Karpas-422 (cell line): ENCODE measurements at regions not wholly inside any gene's neighbourhood (a gene's known extent, or its start where the extent isn't known, plus 50 kb on each side); places are given as distances from the start of the nearest gene placed in this dataset.

Experiments used
- DNase-seq: peaks from one replicate; pipeline ENCODE4 v3.0.0-alpha.2; 2015
- H2AFZ ChIP-seq: fragments of 200-600 bp; sonication (generic); 2 replicates; pipeline ENCODE4 v1.6.1; 2014; ENCODE audit warnings: antibody characterized with exemption, low read length, mixed read lengths
- H3K27ac ChIP-seq: fragments of 200-600 bp; sonication (generic); 2 replicates; pipeline ENCODE4 v1.5.1; 2014; ENCODE audit warnings: mild to moderate bottlenecking, low read length, moderate library complexity
- H3K27me3 ChIP-seq: fragments of 200-600 bp; sonication (generic); 2 replicates; pipeline ENCODE4 v1.6.1; 2014; ENCODE audit warnings: low read length, mixed read lengths
- H3K36me3 ChIP-seq: fragments of 200-600 bp; sonication (generic); 2 replicates; pipeline ENCODE4 v1.6.1; 2014; ENCODE audit warnings: low read length, mixed read lengths; ENCODE audit not compliant: insufficient read depth
- H3K4me1 ChIP-seq: fragments of 200-600 bp; sonication (generic); 2 replicates; pipeline ENCODE4 v1.6.1; 2014; ENCODE audit warnings: mild to moderate bottlenecking, low read length, mixed read lengths
- H3K4me2 ChIP-seq: fragments of 200-600 bp; sonication (generic); 2 replicates; pipeline ENCODE4 v1.6.1; 2014; ENCODE audit warnings: low read length, low read depth, mild to moderate bottlenecking; ENCODE audit not compliant: poor library complexity, severe bottlenecking
- H3K4me3 ChIP-seq: fragments of 200-600 bp; sonication (generic); 2 replicates; pipeline ENCODE4 v1.5.1; 2014; ENCODE audit warnings: mild to moderate bottlenecking, antibody characterized with exemption, low read length, mixed read lengths
- H3K79me2 ChIP-seq: fragments of 200-600 bp; sonication (generic); 2 replicates; pipeline ENCODE4 v1.6.1; 2014; ENCODE audit warnings: mild to moderate bottlenecking, low read length, mixed read lengths
- H3K9ac ChIP-seq: fragments of 200-600 bp; sonication (generic); 2 replicates; pipeline ENCODE4 v1.6.0; 2014; ENCODE audit warnings: low read length
- H3K9me2 ChIP-seq: fragments of 200-600 bp; sonication (generic), shearing (Covaris generic); replicated peaks from 2 replicates; pipeline ENCODE4 v1.6.0; 2014; ENCODE audit warnings: mild to moderate bottlenecking, low read length, moderate library complexity; ENCODE audit not compliant: insufficient read depth
- H3K9me3 ChIP-seq: fragments of 300-700, 200-600 bp; sonication (generic); 2 replicates; pipeline ENCODE4 v1.6.1; 2014; ENCODE audit warnings: low read length, mixed read lengths
- H4K20me1 ChIP-seq: fragments of 200-600 bp; sonication (generic); 2 replicates; pipeline ENCODE4 v1.6.1; 2014; ENCODE audit warnings: mild to moderate bottlenecking, antibody characterized with exemption, low read length, low read depth; ENCODE audit not compliant: insufficient read depth

DNA sequence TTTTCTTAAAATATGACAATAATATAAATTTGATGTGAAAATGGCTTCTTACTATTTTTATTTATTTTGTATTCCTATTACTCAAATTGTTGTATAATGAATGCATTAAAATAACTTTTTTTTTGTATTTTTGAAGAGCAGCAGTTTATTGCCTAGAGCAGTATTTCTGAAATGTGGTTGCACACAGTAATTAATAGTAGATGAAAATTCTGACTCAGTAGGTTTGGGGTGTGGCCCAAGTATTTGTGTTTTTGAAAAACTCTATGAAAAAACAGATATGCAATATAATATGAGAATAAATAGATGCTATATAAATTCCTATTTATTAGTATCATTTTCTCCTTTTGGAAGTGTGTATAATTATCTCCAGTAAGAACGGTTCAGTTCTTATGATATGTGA lies 2225.3 kb upstream of the C9orf72 start:
- Histone ChIP-seq H3K9ac (no peak overlapping the region), H3K9me3 (peaks cover 27% of the 10 kb centered on the region), H3K79me2 (no peaks in the 10 kb centered on the region), H2AFZ (no peak overlapping the region), H3K4me3 (no peak overlapping the region), H3K27me3 (no peaks in the 10 kb centered on the region), H3K4me2 (no peak overlapping the region), H3K36me3 (no peaks in the 10 kb centered on the region), H3K4me1 (no peaks in the 10 kb centered on the region), H3K9me2 (no peaks in the 10 kb centered on the region), H4K20me1 (no peaks in the 10 kb centered on the region), H3K27ac (no peak overlapping the region)
- DNase-seq = no peak

DNA sequence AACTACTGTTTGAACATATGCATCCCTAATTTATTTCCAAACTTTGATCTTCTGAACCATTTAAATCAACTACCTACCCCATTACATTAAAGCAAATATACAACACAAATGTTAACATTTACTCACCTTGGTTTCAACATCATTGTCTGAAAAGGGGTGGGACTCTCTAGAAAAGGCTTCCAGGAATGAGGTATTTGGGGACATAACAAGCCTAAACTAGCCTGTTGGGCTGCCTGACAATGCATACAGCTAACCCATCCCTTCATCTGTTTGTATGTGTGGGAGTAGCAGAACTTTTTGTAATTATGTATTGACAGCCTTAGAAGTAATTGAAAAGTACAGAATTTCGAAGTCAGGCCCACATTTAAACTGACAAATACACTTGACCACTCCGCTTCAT lies 2225.9 kb upstream of the C9orf72 start:
- no peaks in the 10 kb centered on the region for H3K36me3 ChIP-seq
- no peak overlapping the region for H3K4me3 ChIP-seq
- no peaks in the 10 kb centered on the region for H3K4me1 ChIP-seq
- no peaks in the 10 kb centered on the region for H3K27me3 ChIP-seq
- H3K9me2 ChIP-seq = no peaks in the 10 kb centered on the region
- no peaks in the 10 kb centered on the region for H4K20me1 ChIP-seq
- no peak overlapping the region for H2AFZ ChIP-seq
- peaks cover 25% of the 10 kb centered on the region for H3K9me3 ChIP-seq
- no peak for DNase-seq
- H3K4me2 ChIP-seq = no peak overlapping the region
- no peaks in the 10 kb centered on the region for H3K79me2 ChIP-seq
- H3K27ac ChIP-seq = no peak overlapping the region
- H3K9ac ChIP-seq = no peak overlapping the region

DNA sequence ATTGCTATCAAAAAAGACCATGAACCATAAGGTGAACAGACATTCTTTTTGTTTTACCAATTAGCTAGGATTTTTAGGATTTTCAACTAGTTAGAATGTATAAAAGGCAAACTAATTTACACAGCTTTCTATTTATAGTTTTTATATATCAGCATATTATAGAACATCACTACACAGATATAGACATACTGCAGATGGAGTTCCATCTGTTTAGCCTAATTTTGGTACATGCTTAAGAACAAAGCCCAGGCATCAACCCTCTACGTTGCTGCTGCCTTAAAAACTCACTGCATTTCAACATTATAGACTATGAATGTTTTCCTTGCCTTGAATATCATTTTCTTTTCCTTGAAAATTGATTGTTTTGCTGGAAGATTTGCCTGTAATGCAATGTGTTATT lies 2227.5 kb upstream of the C9orf72 start:
- Histone ChIP-seq H3K9me2 (no peaks in the 10 kb centered on the region), H3K9ac (no peak overlapping the region), H2AFZ (no peak overlapping the region), H3K9me3 (peaks cover 22% of the 10 kb centered on the region), H3K4me2 (no peak overlapping the region), H3K36me3 (no peaks in the 10 kb centered on the region), H3K79me2 (no peaks in the 10 kb centered on the region), H3K27ac (no peak overlapping the region), H4K20me1 (no peaks in the 10 kb centered on the region), H3K27me3 (no peaks in the 10 kb centered on the region), H3K4me3 (no peak overlapping the region), H3K4me1 (no peaks in the 10 kb centered on the region)
- no peak for DNase-seq

DNA sequence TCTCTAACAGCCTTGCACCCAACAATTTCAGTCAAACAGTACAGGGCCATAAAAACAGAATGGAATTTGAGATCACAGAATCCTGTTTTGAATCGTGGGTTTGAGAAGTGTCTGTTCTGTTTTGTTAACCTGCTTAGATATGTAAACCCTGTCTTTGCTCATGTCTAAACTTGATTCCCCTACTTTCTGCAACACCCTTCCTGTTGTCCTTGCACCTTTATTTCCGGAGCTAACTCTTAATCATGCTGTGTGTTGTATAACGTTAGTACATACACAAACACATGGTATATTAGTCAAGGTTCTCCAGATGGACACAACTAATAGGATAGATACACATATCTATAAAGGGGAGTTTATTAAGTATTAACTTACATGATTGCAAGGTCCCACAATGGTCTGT lies 2229.2 kb upstream of the C9orf72 start:
- H3K27ac ChIP-seq = no peak overlapping the region
- H3K4me3 ChIP-seq = no peak overlapping the region
- no peak for DNase-seq
- peaks cover 23% of the 10 kb centered on the region for H3K9me3 ChIP-seq
- H3K9me2 ChIP-seq = no peaks in the 10 kb centered on the region
- no peaks in the 10 kb centered on the region for H3K4me1 ChIP-seq
- no peaks in the 10 kb centered on the region for H3K36me3 ChIP-seq
- H2AFZ ChIP-seq = no peak overlapping the region
- no peaks in the 10 kb centered on the region for H4K20me1 ChIP-seq
- H3K4me2 ChIP-seq = no peak overlapping the region
- no peaks in the 10 kb centered on the region for H3K27me3 ChIP-seq
- no peaks in the 10 kb centered on the region for H3K79me2 ChIP-seq
- H3K9ac ChIP-seq = no peak overlapping the region

DNA sequence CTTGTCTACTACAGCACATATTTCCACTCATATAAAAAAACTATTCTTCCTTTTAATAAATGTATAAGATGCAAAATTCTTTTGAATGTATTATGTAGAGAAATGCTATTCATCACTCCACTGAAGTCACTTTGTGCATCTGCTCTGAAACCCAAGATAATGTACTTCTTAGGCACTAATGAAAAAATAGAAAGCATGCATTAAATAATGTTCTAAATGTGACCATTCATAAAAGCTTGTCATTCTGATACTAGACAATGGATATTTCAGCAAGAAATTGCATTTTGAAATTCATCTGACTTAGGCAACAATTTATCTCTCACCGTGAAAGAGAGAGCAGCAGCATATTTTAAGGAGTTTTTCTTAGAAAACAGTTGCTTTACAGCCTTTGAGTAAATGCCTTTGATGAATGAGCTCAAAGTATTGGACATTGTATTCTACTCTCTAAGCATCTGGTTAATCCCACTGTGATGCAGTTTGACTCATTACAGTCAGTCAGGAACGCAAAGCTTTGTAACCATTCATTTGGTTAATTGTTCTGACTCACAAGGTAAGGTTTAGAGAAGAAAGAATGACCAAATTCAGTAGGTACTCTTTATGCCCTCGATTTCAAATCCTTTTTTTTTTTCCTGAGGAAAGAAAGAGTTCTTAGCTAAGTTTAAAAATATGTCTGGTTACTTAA lies 2233.8 kb upstream of the C9orf72 start:
- Histone ChIP-seq H3K4me2 (no peak overlapping the region), H2AFZ (no peak overlapping the region)
- DNase-seq = no peak

DNA sequence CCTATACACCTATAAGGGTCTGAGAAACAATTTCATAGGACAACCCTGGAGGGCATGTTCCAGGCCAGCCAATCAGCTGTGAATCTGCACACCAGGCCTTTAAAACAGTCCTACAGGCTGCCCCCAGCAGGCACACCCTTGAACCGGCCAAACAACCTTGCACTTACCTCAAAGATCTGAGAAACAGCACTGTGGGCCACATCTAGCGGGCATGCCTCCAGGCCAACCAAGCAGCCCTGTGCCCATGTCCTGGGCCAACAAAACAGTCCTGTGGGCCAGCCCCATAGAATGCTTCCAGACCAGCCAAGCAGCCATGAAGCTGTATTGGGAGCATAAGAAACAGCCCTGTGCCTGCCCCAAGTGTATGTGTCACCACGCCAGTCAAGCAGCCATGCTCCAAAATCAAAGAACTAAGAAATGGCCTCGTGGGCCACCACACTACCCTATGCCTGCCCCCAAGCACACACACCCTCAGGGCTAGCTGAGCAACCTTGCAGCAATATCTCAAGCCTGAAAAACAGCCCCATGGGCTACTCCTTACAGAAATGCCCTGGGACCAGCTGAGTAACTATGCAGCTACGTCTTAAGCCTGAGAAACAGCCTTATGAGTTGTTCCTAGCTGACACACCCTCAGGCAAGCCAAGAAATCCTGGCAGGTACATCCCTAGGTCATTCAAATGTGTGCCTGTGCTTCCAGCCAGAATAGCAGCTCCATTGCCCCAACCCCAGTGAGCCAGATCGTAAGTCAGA lies 2243.8 kb upstream of the C9orf72 start:
- H3K36me3 ChIP-seq = no peaks in the 10 kb centered on the region
- no peak overlapping the region for H3K9ac ChIP-seq
- no peak overlapping the region for H3K4me3 ChIP-seq
- DNase-seq = no peak
- peaks cover 27% of the 10 kb centered on the region for H3K9me3 ChIP-seq
- no peaks in the 10 kb centered on the region for H3K79me2 ChIP-seq
- H3K9me2 ChIP-seq = no peaks in the 10 kb centered on the region
- H3K4me1 ChIP-seq = no peaks in the 10 kb centered on the region
- H3K27ac ChIP-seq = no peak overlapping the region
- H2AFZ ChIP-seq = no peak overlapping the region
- no peaks in the 10 kb centered on the region for H4K20me1 ChIP-seq
- H3K27me3 ChIP-seq = no peaks in the 10 kb centered on the region
- no peak overlapping the region for H3K4me2 ChIP-seq

More for the DNA sequence above, 2233.8 kb upstream of the C9orf72 start:
- no peak overlapping the region for H3K27ac ChIP-seq
- H3K79me2 ChIP-seq = no peaks in the 10 kb centered on the region
- H3K36me3 ChIP-seq = no peaks in the 10 kb centered on the region
- no peaks in the 10 kb centered on the region for H3K9me2 ChIP-seq
- peaks cover 15% of the 10 kb centered on the region for H3K9me3 ChIP-seq
- H3K4me3 ChIP-seq = no peak overlapping the region
- H3K27me3 ChIP-seq = no peaks in the 10 kb centered on the region
- no peak overlapping the region for H3K9ac ChIP-seq
- no peaks in the 10 kb centered on the region for H4K20me1 ChIP-seq
- no peaks in the 10 kb centered on the region for H3K4me1 ChIP-seq

DNA sequence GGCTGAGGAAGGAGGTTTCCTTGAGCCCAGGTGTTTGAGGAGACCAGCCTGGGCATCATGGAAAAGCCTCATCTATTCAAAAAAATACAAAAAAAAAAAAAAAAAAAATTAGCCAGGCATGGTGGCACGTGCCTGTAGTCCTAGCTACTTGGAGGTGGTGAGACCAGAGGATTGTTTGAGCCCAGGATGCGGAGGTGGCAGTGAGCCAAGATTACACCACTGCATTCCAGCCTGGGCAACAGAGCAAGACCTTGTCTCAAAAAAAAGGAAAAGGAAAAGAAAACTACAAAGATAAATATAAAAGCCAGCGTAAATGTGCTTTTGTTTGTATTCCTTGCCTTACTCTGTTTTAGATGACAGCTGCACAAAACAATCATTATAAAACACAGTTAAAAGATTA lies 2249.2 kb upstream of the C9orf72 start:
- Histone ChIP-seq H2AFZ (no peak overlapping the region), H3K4me2 (no peak overlapping the region), H3K4me1 (no peaks in the 10 kb centered on the region), H3K27me3 (no peaks in the 10 kb centered on the region), H4K20me1 (no peaks in the 10 kb centered on the region), H3K9ac (no peak overlapping the region), H3K9me3 (peaks cover 36% of the 10 kb centered on the region), H3K36me3 (no peaks in the 10 kb centered on the region), H3K79me2 (no peaks in the 10 kb centered on the region), H3K27ac (no peak overlapping the region), H3K4me3 (no peak overlapping the region), H3K9me2 (no peaks in the 10 kb centered on the region)
- DNase-seq = no peak

DNA sequence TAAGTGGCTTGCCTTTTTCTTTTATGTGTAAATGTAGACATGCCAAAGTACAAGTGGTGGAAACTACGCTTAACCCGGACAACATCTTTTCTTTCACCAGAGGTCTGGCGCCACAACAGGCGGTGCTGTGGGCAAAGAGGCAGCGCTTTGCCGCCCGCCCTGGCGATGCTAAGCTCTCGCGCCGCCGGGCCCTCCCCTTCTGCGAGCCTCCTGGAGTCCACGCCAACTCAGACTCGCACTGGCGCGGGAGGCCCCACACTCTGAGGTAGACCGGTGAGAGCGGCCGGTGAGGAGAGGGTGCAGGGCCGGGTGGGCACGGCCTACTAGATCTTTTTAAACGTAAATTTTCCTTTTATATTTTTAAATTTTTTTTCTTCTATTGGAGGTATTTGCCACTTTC lies 2253.1 kb upstream of the C9orf72 start:
- Histone ChIP-seq H3K9me2 (no peaks in the 10 kb centered on the region), H3K4me3 (no peak overlapping the region), H2AFZ (no peak overlapping the region), H3K4me1 (no peaks in the 10 kb centered on the region), H3K9me3 (peaks cover 36% of the 10 kb centered on the region), H3K9ac (no peak overlapping the region), H3K4me2 (no peak overlapping the region), H3K27me3 (no peaks in the 10 kb centered on the region), H4K20me1 (no peaks in the 10 kb centered on the region), H3K27ac (no peak overlapping the region), H3K79me2 (no peaks in the 10 kb centered on the region), H3K36me3 (no peaks in the 10 kb centered on the region)
- no peak for DNase-seq
